Smooth muscle cell (in vitro differentiated cells): ENCODE measurements at regions not wholly inside any gene's neighbourhood (a gene's known extent, or its start where the extent isn't known, plus 50 kb on each side); places are given as distances from the start of the nearest gene placed in this dataset.
"Not testable (repeated sequence)": the region's sequence is repeated elsewhere in the genome, so short reads cannot be mapped to it uniquely, and the experiment has no call there.

Source experiments
- DNase-seq: peaks from one replicate; lab custom pipeline; 2025; ENCODE audit not compliant: unreplicated experiment; lab: John Stamatoyannopoulos, UW
- H2AFZ ChIP-seq: fragments of 200-600 bp; sonication (generic); 2 replicates; pipeline ENCODE4 v1.6.0; 2016; ENCODE audit warnings: antibody characterized with exemption, low read depth, mild to moderate bottlenecking
- H3F3A ChIP-seq: fragments of 200-600 bp; sonication (generic); 2 replicates; pipeline ENCODE4 v1.6.0; 2017; ENCODE audit warnings: antibody characterized with exemption, low read depth
- H3K27ac ChIP-seq: fragments of 200-600 bp; sonication (generic); 2 replicates; pipeline ENCODE4 v1.5.1; 2016; ENCODE audit warnings: low read depth, mild to moderate bottlenecking
- H3K27me3 ChIP-seq: fragments of 200-600 bp; sonication (generic); 2 replicates; pipeline ENCODE4 v1.6.1; 2016; ENCODE audit warnings: low read depth, mild to moderate bottlenecking
- H3K36me3 ChIP-seq: fragments of 200-600 bp; sonication (generic); 2 replicates; pipeline ENCODE4 v1.5.1; 2016; ENCODE audit warnings: low read depth
- H3K4me1 ChIP-seq: fragments of 200-600 bp; sonication (generic); 2 replicates; pipeline ENCODE4 v1.5.1; 2016; ENCODE audit warnings: low read depth
- H3K4me2 ChIP-seq: fragments of 200-600 bp; sonication (generic); 2 replicates; pipeline ENCODE4 v1.6.0; 2016; ENCODE audit warnings: mild to moderate bottlenecking
- H3K4me3 ChIP-seq: fragments of 200-600 bp; sonication (generic); 2 replicates; pipeline ENCODE4 v1.5.1; 2016; ENCODE audit warnings: mild to moderate bottlenecking
- H3K79me2 ChIP-seq: fragments of 200-600 bp; sonication (generic); 2 replicates; pipeline ENCODE4 v1.6.0; 2016; ENCODE audit warnings: low read depth, mild to moderate bottlenecking
- H3K9ac ChIP-seq: fragments of 200-600 bp; sonication (generic); 2 replicates; pipeline ENCODE4 v1.6.0; 2016; ENCODE audit warnings: low read depth
- H3K9me3 ChIP-seq: fragments of 200-600 bp; sonication (generic); replicated peaks from 2 replicates; pipeline ENCODE4 v1.5.1; 2016; ENCODE audit warnings: low read depth
- H4K20me1 ChIP-seq: fragments of 200-600 bp; sonication (generic); 2 replicates; pipeline ENCODE4 v1.6.0; 2016; ENCODE audit warnings: low read depth
- CTCF ChIP-seq: fragments of 200-600 bp; sonication (generic); IDR thresholded peaks from 2 replicates; pipeline ENCODE4 v1.5.1; 2017; ENCODE audit warnings: borderline replicate concordance, mild to moderate bottlenecking, antibody characterized with exemption; ENCODE audit not compliant: insufficient read depth, poor library complexity, severe bottlenecking
- WGBS: methylation state at CpG from one replicate; pipeline ENCODE4 v1.1.7; 2016; ENCODE audit warnings: low lambda C conversion rate; 5-methylcytosine and 5-hydroxymethylcytosine counted together

GRCh38 chr2:34523958-34524514 lies 924.9 kb upstream of the FAM98A start:
- H3K27ac ChIP-seq = no peak overlapping the region
- no peaks in the 10 kb centered on the region for H4K20me1 ChIP-seq
- no peak for TF ChIP-seq CTCF
- no peak overlapping the region for H3K4me2 ChIP-seq
- H3K27me3 ChIP-seq = no peaks in the 10 kb centered on the region
- 79% methylated on average over 3 of the region's 3 CpGs for WGBS
- DNase-seq = no peak
- no peak overlapping the region for H3K9ac ChIP-seq
- no peaks in the 10 kb centered on the region for H3K36me3 ChIP-seq
- H3K9me3 ChIP-seq = no peaks in the 10 kb centered on the region
- H2AFZ ChIP-seq = no peak overlapping the region
- no peak overlapping the region for H3K4me3 ChIP-seq
- no peaks in the 10 kb centered on the region for H3F3A ChIP-seq
- no peaks in the 10 kb centered on the region for H3K4me1 ChIP-seq
- H3K79me2 ChIP-seq = no peaks in the 10 kb centered on the region

- Histone ChIP-seq H3K4me2 (no peak overlapping the region), H3K4me3 (no peak overlapping the region), H4K20me1 (no peaks in the 10 kb centered on the region), H3K9me3 (no peaks in the 10 kb centered on the region), H3K27me3 (no peaks in the 10 kb centered on the region), H3K4me1 (no peaks in the 10 kb centered on the region), H3K27ac (no peak overlapping the region), H3K36me3 (no peaks in the 10 kb centered on the region), H2AFZ (no peak overlapping the region), H3F3A (no peaks in the 10 kb centered on the region), H3K79me2 (no peaks in the 10 kb centered on the region), H3K9ac (no peak overlapping the region)
- WGBS = 80% methylated on average over 3 of the region's 3 CpGs
- TF ChIP-seq CTCF = no peak
- no peak for DNase-seq
These were observed 920.6 kb upstream of the FAM98A start for GRCh38 chr2:34519659-34520058.

GRCh38 chr2:34498561-34498960 lies 899.5 kb upstream of the FAM98A start:
- Histone ChIP-seq H3K27ac (no peak overlapping the region), H3F3A (no peaks in the 10 kb centered on the region), H2AFZ (no peak overlapping the region), H3K79me2 (no peaks in the 10 kb centered on the region), H3K9me3 (no peaks in the 10 kb centered on the region), H3K9ac (no peak overlapping the region), H3K36me3 (no peaks in the 10 kb centered on the region), H3K4me2 (no peak overlapping the region), H3K4me3 (no peak overlapping the region), H3K27me3 (no peaks in the 10 kb centered on the region), H3K4me1 (no peaks in the 10 kb centered on the region), H4K20me1 (no peaks in the 10 kb centered on the region)
- TF ChIP-seq CTCF = no peak
- DNase-seq = no peak
- 90% methylated on average over 1 of the region's 1 CpG for WGBS

- not testable (repeated sequence) for H3K27me3 ChIP-seq, H2AFZ ChIP-seq, H3K4me2 ChIP-seq, H3K9ac ChIP-seq, H3K36me3 ChIP-seq, H3K9me3 ChIP-seq, H3K4me1 ChIP-seq, H4K20me1 ChIP-seq, DNase-seq, H3K79me2 ChIP-seq, H3K27ac ChIP-seq, H3K4me3 ChIP-seq, H3F3A ChIP-seq
- 97% methylated on average over 6 of the region's 18 CpGs for WGBS
These were observed 895.1 kb upstream of the FAM98A start for GRCh38 chr2:34494192-34494591.
